GM10266 (cell line): ENCODE measurements at regions not wholly inside any gene's neighbourhood (a gene's known extent, or its start where the extent isn't known, plus 50 kb on each side); places are given as distances from the start of the nearest gene placed in this dataset.

Source experiments
- DNase-seq: peaks from one replicate; pipeline ENCODE4 v3.0.0; 2012; ENCODE audit errors: extremely low spot score
- CTCF ChIP-seq: IDR thresholded peaks from 2 replicates; pipeline ENCODE4 v1.5.1; 2012; ENCODE audit warnings: mild to moderate bottlenecking, low read depth; ENCODE audit not compliant: control insufficient read depth, insufficient read depth; ENCODE audit errors: missing control alignments

GRCh38 chr13:61965756-61966155, 550.1 kb upstream of the PCDH20 start:
- DNase-seq, result no peak
- no peak for TF ChIP-seq CTCF

GRCh38 chr13:61960981-61961380, 545.3 kb upstream of the PCDH20 start:
- DNase-seq, result no peak
- TF ChIP-seq CTCF, result no peak

GRCh38 chr13:61954092-61954491, 538.4 kb upstream of the PCDH20 start:
- no peak for DNase-seq
- no peak for TF ChIP-seq CTCF

- no peak for DNase-seq
- no peak for TF ChIP-seq CTCF
Measured at GRCh38 chr13:61950828-61951227, 535.2 kb upstream of the PCDH20 start.

GRCh38 chr13:61944329-61944929, 528.8 kb upstream of the PCDH20 start:
- no peak for TF ChIP-seq CTCF
- DNase-seq, result no peak

GRCh38 chr13:61935710-61936109, 520.1 kb upstream of the PCDH20 start:
- DNase-seq, result no peak
- TF ChIP-seq CTCF, result no peak

GRCh38 chr13:61927648-61928047, 512.0 kb upstream of the PCDH20 start:
- TF ChIP-seq CTCF, result no peak
- no peak for DNase-seq
